ENCODE measurements at regions not wholly inside any gene's neighbourhood (a gene's known extent, or its start where the extent isn't known, plus 50 kb on each side); places are given as distances from the start of the nearest gene placed in this dataset.

DNA sequence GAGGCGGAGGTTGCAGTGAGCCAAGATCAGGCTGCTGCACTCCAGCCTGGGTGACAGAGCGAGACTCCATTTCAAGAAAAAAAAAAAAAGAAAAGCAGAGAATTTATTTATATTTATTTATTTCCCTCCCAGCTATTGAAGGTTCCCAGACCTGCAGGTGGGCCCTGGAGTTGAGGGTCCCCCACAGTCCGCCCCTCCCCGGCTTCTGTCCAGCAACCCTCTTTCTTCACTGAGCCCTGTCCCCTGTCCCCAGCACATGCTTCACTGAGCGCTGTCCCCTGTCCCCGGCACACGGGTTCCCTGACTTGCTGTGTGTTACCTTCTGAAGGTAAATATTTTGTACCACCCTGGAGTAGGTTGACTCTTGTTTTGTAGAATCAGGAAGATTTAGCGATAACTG lies 301.7 kb upstream of the PITRM1 start:
- H3K27ac ChIP-seq, result peak overlapping the region in 1 of 2 donors; percentile 58
- intact Hi-C loops (cut with DNase I; ENCODE audit: low total_unique reads), result no loop called here
- H3K36me3 ChIP-seq, result no peaks in the 10 kb centered on the region
- peaks cover 7 to 13% of the 10 kb centered on the region in 2 donors for H3K4me1 ChIP-seq
- DNase-seq, result no peak
- TF ChIP-seq, protein P1, sequence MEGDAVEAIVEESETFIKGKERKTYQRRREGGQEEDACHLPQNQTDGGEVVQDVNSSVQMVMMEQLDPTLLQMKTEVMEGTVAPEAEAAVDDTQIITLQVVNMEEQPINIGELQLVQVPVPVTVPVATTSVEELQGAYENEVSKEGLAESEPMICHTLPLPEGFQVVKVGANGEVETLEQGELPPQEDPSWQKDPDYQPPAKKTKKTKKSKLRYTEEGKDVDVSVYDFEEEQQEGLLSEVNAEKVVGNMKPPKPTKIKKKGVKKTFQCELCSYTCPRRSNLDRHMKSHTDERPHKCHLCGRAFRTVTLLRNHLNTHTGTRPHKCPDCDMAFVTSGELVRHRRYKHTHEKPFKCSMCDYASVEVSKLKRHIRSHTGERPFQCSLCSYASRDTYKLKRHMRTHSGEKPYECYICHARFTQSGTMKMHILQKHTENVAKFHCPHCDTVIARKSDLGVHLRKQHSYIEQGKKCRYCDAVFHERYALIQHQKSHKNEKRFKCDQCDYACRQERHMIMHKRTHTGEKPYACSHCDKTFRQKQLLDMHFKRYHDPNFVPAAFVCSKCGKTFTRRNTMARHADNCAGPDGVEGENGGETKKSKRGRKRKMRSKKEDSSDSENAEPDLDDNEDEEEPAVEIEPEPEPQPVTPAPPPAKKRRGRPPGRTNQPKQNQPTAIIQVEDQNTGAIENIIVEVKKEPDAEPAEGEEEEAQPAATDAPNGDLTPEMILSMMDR (IDR thresholded peaks at IDR 0.05), result no peak
- no peak for TF ChIP-seq POLR2A (IDR thresholded peaks at IDR 0.05)
- H3K27me3 ChIP-seq, result no peaks in the 10 kb centered on the region
- no peak overlapping the region for H3K4me3 ChIP-seq
- H3K9me3 ChIP-seq, result no peaks in the 10 kb centered on the region

DNA sequence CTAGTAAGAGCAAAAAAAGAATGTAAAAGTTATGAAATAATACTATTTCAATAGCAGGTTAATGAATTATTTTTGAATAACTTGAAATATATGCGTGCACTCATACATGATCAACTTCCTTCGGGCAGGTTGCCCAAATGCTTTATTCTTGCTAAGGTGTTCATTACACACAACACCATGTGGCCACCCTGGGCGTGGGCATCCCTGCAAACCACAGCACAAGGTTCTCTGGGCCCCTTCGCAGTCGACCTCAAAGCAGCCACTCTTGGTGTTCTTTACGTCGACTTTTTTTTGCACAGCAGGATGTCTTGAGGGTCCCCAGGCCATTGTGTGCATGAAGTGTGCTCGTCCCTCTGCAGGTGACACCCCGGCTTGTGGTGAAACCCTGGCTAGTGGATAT lies 300.7 kb upstream of the PITRM1 start:
- Histone ChIP-seq H3K9me3 (no peaks in the 10 kb centered on the region), H3K36me3 (no peaks in the 10 kb centered on the region), H3K4me1 (peaks cover 7 to 13% of the 10 kb centered on the region in 2 donors), H3K27me3 (no peaks in the 10 kb centered on the region), H3K4me3 (no peak overlapping the region), H3K27ac (peak overlapping the region; percentile 81 to 95)
- DNase-seq, result no peak
- TF ChIP-seq POLR2A (IDR thresholded peaks at IDR 0.05), result no peak
- intact Hi-C loops (cut with DNase I; ENCODE audit: low total_unique reads), result no loop called here

DNA sequence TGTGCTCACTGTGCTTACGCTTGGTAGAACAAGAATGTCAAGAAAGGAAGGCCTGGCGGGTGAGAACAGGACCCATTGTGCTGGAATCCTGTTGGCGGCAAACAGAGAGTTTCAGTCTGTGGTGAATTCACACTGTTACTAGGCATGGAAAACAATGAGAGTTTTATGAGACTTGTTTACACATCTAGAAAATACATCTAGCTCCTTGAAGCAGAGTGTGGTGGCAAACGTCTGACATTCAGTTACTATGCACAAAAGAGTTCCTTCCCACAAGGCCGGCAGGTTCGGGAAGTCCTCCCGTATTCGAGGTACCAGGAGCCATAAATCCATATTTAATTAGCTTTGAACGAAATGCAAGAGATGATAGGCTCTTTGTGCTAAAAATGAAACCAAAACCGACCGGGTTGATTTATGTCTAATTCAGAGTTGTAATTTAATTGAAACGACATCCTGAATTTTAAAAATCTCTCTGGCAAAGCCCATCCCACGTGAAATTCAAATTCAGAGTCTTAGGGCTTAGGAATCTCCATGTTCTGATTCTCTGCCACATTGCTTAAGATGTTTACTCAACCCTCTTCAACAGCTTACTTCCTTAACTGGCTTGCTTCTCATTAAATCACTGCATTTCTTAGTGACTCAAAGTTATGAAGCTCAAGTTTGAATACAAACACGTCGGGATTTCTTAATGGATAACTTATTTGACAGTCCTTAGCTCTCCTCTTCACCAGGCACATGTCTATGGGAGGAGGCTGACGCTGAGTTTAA lies 299.9 kb upstream of the PITRM1 start:
- Histone ChIP-seq H3K4me3 (peak overlapping the region; percentile 5 to 15), H3K27ac (peak overlapping the region; percentile 81 to 95)

DNA sequence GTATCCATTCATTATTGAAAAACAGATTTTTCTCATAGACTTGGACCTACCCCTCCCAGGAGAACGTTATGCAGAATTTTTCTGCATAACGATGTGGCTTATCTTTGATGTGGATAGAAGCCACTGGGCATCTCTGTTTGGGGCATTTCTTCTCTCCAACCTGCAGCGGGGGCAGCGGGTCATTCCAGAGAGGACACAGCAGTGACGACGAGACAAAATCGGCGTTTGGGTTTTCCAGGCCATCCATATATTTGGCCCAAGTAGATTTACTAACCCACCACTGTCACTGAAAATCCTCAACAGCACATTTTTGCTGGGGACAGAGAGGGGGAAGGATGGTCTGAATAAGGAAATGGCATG lies 299.3 kb upstream of the PITRM1 start:
- Histone ChIP-seq H3K9me3 (no peaks in the 10 kb centered on the region), H3K36me3 (no peaks in the 10 kb centered on the region), H3K27ac (peak overlapping the region; percentile 81 to 95), H3K4me1 (peaks cover 7 to 13% of the 10 kb centered on the region in 2 donors), H3K27me3 (no peaks in the 10 kb centered on the region), H3K4me3 (no peak overlapping the region)
- TF ChIP-seq, protein P1 (IDR thresholded peaks at IDR 0.05), result no peak
- no peak for TF ChIP-seq POLR2A (IDR thresholded peaks at IDR 0.05)
- DNase-seq, result no peak
- intact Hi-C loops (cut with DNase I; ENCODE audit: low total_unique reads), result no loop called here

More for the DNA sequence above, 299.9 kb upstream of the PITRM1 start:
- Histone ChIP-seq H3K27me3 (no peaks in the 10 kb centered on the region), H3K9me3 (no peaks in the 10 kb centered on the region), H3K36me3 (no peaks in the 10 kb centered on the region), H3K4me1 (peaks cover 7 to 13% of the 10 kb centered on the region in 2 donors)
- intact Hi-C loops (cut with DNase I; ENCODE audit: low total_unique reads), result no loop called here
- DNase-seq, result no peak
- TF ChIP-seq, protein P1 (IDR thresholded peaks at IDR 0.05), result no peak
- no peak for TF ChIP-seq POLR2A (IDR thresholded peaks at IDR 0.05)

DNA sequence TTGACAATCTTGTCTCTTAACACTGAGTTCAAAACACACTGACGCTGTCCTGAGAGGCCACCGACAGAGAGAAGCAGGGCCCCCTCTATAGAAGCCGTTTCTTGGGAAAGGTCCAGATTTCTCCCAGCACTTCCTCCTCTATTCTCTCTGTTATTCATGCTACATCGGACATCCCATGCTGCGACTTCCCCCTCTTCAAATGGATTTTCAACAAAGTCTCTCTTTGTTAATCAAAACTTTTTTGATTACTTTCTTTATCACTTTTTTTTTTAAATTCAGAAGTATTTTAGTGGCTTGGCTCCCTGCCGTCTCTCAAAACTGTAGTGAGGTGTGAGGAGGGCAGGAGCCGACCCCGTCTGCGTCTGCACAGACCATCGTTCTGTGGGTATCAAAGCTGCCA lies 298.9 kb upstream of the PITRM1 start:
- H3K27ac ChIP-seq, result peak overlapping the region; percentile 81 to 95
- H3K4me3 ChIP-seq, result no peak overlapping the region
- H3K27me3 ChIP-seq, result no peaks in the 10 kb centered on the region
- DNase-seq, result no peak
- intact Hi-C loops (cut with DNase I; ENCODE audit: low total_unique reads), result no loop called here
- TF ChIP-seq, protein P1 (IDR thresholded peaks at IDR 0.05), result no peak
- TF ChIP-seq POLR2A (IDR thresholded peaks at IDR 0.05), result no peak
- H3K36me3 ChIP-seq, result no peaks in the 10 kb centered on the region
- no peaks in the 10 kb centered on the region for H3K9me3 ChIP-seq
- peaks cover 7 to 13% of the 10 kb centered on the region in 2 donors for H3K4me1 ChIP-seq
